ENCODE measurements at regions not wholly inside any gene's neighbourhood (a gene's known extent, or its start where the extent isn't known, plus 50 kb on each side); places are given as distances from the start of the nearest gene placed in this dataset.

DNA sequence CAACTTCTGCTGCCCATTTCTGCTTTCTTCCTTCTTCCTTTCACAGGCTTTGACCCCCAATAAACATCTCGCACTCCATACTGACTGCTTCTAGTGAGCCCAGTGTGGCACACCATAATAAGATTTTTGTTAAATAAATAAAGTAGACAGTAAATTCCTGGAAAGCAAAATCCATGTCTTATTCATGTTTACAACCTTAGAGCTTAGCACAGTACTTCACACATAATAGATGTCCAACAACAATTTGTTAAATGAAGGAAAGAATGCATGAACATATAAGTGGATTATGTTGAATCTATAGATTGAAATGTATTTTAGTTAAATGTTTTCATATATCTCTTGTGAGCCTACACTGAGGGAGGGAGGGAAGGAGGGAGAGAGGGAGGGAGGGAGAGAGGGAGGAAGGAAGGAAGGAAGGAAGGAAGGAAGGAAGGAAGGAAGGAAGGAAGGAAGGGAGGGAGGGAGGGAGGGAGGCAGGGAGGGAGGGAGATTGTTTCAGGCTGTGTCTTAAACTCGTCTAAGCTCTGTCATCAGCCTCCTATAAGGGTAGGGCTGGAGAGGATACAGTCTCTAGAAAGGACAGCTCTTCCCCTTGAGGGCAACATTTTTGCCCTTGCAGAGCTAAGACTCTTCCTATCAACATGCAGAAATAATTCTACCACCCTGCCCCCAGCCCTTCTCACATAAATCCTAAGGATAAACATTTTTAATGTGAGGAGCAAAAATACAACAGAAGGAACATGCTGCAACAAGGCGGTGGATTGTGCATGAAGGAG is 168.1 kb downstream of the BARX2 start:
- in situ Hi-C loops (cut with MboI) (no loop called here), intact Hi-C loops (cut with micrococcal nuclease) (no loop called here)
- ChIA-PET POLR2A (no interaction called here), CTCF (ENCODE audit: low intra/inter-chr PET ratio) (no interaction called here)
- no peak for TF ChIP-seq YY1 (IDR thresholded peaks at IDR 0.05; ENCODE audit: borderline replicate concordance in 1 of 3, control insufficient read depth in 1 of 3, extremely low read depth in 1 of 3, insufficient read depth in 3 of 3, insufficient read length in 1 of 3, insufficient replicate concordance in 2 of 3, low read depth in 1 of 3, low read length in 2 of 3)
- no peak for TF ChIP-seq POLR2AphosphoS5 (IDR thresholded peaks at IDR 0.05; ENCODE audit: control insufficient read depth, insufficient read depth, low read depth, low read length)
- TF ChIP-seq KDM4B (IDR thresholded peaks at IDR 0.05; ENCODE audit: borderline replicate concordance in 2 of 2, low read depth in 1 of 2), result no peak
- no peaks in the 10 kb centered on the region for H3K4me1 ChIP-seq (replicated peaks in 1 of 2; ENCODE audit: control insufficient read depth in 2 of 2, insufficient read depth in 2 of 2, low read length in 2 of 2)
- H3K36me3 ChIP-seq (ENCODE audit: control insufficient read depth, insufficient read depth, low read length), result no peaks in the 10 kb centered on the region
- H3K4me3 ChIP-seq, result no peak overlapping the region
- H3K4me2 ChIP-seq (ENCODE audit: insufficient read depth, low read length), result no peak overlapping the region
- DNase-seq (ENCODE audit: extremely low read depth in 1 of 4, low spot score in 3 of 4) (no peak), FAIRE-seq (no peak), ATAC-seq (no peak)
- H4K20me1 ChIP-seq (replicated peaks; ENCODE audit: control insufficient read depth, insufficient read depth, low read length), result no peaks in the 10 kb centered on the region
- H3K27me3 ChIP-seq (ENCODE audit: control insufficient read depth in 2 of 2, insufficient read depth in 2 of 2, low read length in 2 of 2), result no peaks in the 10 kb centered on the region
- no peaks in the 10 kb centered on the region for H3K9me1 ChIP-seq (ENCODE audit: control insufficient read depth, insufficient read depth, low read length)
- WGBS (ENCODE audit: insufficient coverage, low coverage, missing lambda C conversion rate), result 0% methylated on average over 3 of the region's 3 CpGs
- H3K79me2 ChIP-seq (ENCODE audit: control insufficient read depth, insufficient read depth, low read length), result no peaks in the 10 kb centered on the region
- H2AFZ ChIP-seq (ENCODE audit: low read depth, low read length), result no peak overlapping the region
- H3K27ac ChIP-seq (ENCODE audit: extremely low read depth, low read depth, low read length), result no peak overlapping the region
- BruUV-seq (replicated peaks), result no TSS peak
- H3K9me3 ChIP-seq (replicated peaks; ENCODE audit: control insufficient read depth, insufficient read depth, low read depth, low read length), result no peaks in the 10 kb centered on the region
- H3K9ac ChIP-seq (ENCODE audit: insufficient read depth in 1 of 2, low read depth in 2 of 2, low read length in 2 of 2), result no peak overlapping the region

DNA sequence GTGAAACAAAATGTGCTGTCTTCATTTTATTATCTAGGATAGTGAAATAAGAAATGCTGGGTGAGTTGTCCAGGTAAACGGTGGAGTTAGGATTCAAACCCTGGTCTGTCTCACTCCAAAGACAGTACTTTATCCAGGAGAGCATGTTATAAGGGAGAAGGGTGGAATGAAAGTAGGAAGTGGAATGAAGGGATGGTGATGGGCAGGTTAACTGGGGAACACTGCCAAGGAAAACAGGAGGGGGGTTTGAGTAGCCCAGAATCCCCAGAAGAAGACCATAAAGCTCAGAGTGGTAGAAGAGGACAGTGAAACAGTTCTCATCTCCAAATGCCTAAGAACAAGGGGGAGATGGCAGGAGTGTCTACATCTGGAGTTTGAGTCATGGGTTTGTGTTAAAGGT is 169.0 kb downstream of the BARX2 start:
- intact Hi-C loops (cut with micrococcal nuclease), result no loop called here
- TF ChIP-seq ZNF57 (CRISPR knock-in tag; IDR thresholded peaks at IDR 0.05) (no peak), GATAD2B (IDR thresholded peaks at IDR 0.05; ENCODE audit: borderline replicate concordance) (no peak), GABPB2 (CRISPR knock-in tag; conservative IDR thresholded peaks at IDR 0.05) (no peak), ZNF507 (tag; conservative IDR thresholded peaks at IDR 0.05) (no peak), SP1 (CRISPR knock-in tag; IDR thresholded peaks at IDR 0.05) (no peak), ZNF41 (CRISPR knock-in tag; conservative IDR thresholded peaks at IDR 0.05) (no peak)
- TF ChIP-seq, protein P1, sequence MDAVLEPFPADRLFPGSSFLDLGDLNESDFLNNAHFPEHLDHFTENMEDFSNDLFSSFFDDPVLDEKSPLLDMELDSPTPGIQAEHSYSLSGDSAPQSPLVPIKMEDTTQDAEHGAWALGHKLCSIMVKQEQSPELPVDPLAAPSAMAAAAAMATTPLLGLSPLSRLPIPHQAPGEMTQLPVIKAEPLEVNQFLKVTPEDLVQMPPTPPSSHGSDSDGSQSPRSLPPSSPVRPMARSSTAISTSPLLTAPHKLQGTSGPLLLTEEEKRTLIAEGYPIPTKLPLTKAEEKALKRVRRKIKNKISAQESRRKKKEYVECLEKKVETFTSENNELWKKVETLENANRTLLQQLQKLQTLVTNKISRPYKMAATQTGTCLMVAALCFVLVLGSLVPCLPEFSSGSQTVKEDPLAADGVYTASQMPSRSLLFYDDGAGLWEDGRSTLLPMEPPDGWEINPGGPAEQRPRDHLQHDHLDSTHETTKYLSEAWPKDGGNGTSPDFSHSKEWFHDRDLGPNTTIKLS (IDR thresholded peaks at IDR 0.05; ENCODE audit: borderline replicate concordance, low read depth), result no peak
- TF ChIP-seq, protein P2, sequence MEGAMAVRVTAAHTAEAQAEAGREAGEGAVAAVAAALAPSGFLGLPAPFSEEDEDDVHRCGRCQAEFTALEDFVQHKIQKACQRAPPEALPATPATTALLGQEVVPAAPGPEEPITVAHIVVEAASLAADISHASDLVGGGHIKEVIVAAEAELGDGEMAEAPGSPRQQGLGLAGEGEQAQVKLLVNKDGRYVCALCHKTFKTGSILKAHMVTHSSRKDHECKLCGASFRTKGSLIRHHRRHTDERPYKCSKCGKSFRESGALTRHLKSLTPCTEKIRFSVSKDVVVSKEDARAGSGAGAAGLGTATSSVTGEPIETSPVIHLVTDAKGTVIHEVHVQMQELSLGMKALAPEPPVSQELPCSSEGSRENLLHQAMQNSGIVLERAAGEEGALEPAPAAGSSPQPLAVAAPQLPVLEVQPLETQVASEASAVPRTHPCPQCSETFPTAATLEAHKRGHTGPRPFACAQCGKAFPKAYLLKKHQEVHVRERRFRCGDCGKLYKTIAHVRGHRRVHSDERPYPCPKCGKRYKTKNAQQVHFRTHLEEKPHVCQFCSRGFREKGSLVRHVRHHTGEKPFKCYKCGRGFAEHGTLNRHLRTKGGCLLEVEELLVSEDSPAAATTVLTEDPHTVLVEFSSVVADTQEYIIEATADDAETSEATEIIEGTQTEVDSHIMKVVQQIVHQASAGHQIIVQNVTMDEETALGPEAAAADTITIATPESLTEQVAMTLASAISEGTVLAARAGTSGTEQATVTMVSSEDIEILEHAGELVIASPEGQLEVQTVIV (CRISPR knock-in tag; IDR thresholded peaks at IDR 0.05; ENCODE audit: borderline replicate concordance), result no peak

More for the DNA sequence above, 169.0 kb downstream of the BARX2 start:
- no peaks in the 10 kb centered on the region for H3K36me3 ChIP-seq (ENCODE audit: control insufficient read depth, insufficient read depth, low read length)
- no peaks in the 10 kb centered on the region for H3K9me1 ChIP-seq (ENCODE audit: control insufficient read depth, insufficient read depth, low read length)
- H3K27ac ChIP-seq (ENCODE audit: extremely low read depth, low read depth, low read length), result no peak overlapping the region
- no peak for FAIRE-seq
- POLR2A ChIA-PET, result no interaction called here
- H3K27me3 ChIP-seq (ENCODE audit: control insufficient read depth in 2 of 2, insufficient read depth in 2 of 2, low read length in 2 of 2), result no peaks in the 10 kb centered on the region
- no peak overlapping the region for H3K9ac ChIP-seq (ENCODE audit: insufficient read depth in 1 of 2, low read depth in 2 of 2, low read length in 2 of 2)
- no peak overlapping the region for H2AFZ ChIP-seq (ENCODE audit: low read depth, low read length)
- WGBS (ENCODE audit: insufficient coverage, low coverage, missing lambda C conversion rate), result 0% methylated on average over 1 of the region's 1 CpG
- no TSS peak for BruUV-seq (replicated peaks)
- no peak overlapping the region for H3K4me2 ChIP-seq (ENCODE audit: insufficient read depth, low read length)
- in situ Hi-C loops (cut with MboI), result no loop called here
- no peak for DNase-seq (ENCODE audit: extremely low read depth in 1 of 4, low spot score in 3 of 4)
- H4K20me1 ChIP-seq (replicated peaks; ENCODE audit: control insufficient read depth, insufficient read depth, low read length), result no peaks in the 10 kb centered on the region
- ATAC-seq, result no peak
- H3K9me3 ChIP-seq (replicated peaks; ENCODE audit: control insufficient read depth, insufficient read depth, low read depth, low read length), result no peaks in the 10 kb centered on the region
- H3K4me3 ChIP-seq, result no peak overlapping the region
- CTCF ChIA-PET (ENCODE audit: low intra/inter-chr PET ratio), result no interaction called here
- H3K79me2 ChIP-seq (ENCODE audit: control insufficient read depth, insufficient read depth, low read length), result no peaks in the 10 kb centered on the region
- no peaks in the 10 kb centered on the region for H3K4me1 ChIP-seq (replicated peaks in 1 of 2; ENCODE audit: control insufficient read depth in 2 of 2, insufficient read depth in 2 of 2, low read length in 2 of 2)

Data from K562 (cell line).